ENCODE measurements at regions not wholly inside any gene's neighbourhood (a gene's known extent, or its start where the extent isn't known, plus 50 kb on each side); places are given as distances from the start of the nearest gene placed in this dataset.

DNA sequence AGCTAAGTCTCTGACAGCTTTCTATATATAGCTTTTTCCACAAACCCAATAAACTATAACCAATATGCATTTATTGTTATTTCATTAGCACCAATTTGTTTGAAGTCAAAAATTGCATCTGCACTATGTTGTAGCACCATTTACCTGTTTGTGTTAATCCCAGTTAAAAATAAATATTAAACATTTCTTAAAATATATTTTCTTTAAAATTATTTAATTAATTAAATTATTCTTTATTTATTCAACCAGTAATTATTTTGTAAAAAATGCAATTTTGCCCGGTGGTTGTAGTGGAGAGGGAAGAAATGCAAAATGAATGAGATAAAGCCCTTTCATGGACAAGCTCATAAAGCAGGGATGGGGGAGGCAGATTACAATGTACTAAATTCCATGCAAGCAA lies 1257.9 kb downstream of the PCDH17 start:
- Histone ChIP-seq H2AFZ (ENCODE audit: low read length) (no peak overlapping the region), H3F3A (ENCODE audit: insufficient read depth, low read length) (no peaks in the 10 kb centered on the region), H3K9me3 (replicated peaks; ENCODE audit: insufficient read depth, low read length) (no peaks in the 10 kb centered on the region), H3K4me3 (ENCODE audit: low read length) (no peak overlapping the region), H3K36me3 (replicated peaks; ENCODE audit: insufficient read depth, low read length) (no peaks in the 10 kb centered on the region), H3K9me2 (replicated peaks; ENCODE audit: insufficient read depth, low read length) (no peaks in the 10 kb centered on the region), H4K20me1 (ENCODE audit: insufficient read depth, low read length) (no peaks in the 10 kb centered on the region), H3K27me3 (replicated peaks; ENCODE audit: insufficient read depth, low read length) (no peaks in the 10 kb centered on the region), H3K4me1 (ENCODE audit: low read length) (no peaks in the 10 kb centered on the region), H3K79me2 (ENCODE audit: low read length) (no peaks in the 10 kb centered on the region), H3K4me2 (ENCODE audit: low read depth, low read length) (no peak overlapping the region), H3K9ac (ENCODE audit: low read length) (no peak overlapping the region), H3K27ac (ENCODE audit: low read length) (no peak overlapping the region)
- no peak for DNase-seq
- no peak for TF ChIP-seq EZH2 (optimal IDR thresholded peaks at IDR 0.05; ENCODE audit: low read depth, low read length)
- no peak for TF ChIP-seq EZH2phosphoT487 (IDR thresholded peaks at IDR 0.05; ENCODE audit: low read length)
- TF ChIP-seq, protein P1, sequence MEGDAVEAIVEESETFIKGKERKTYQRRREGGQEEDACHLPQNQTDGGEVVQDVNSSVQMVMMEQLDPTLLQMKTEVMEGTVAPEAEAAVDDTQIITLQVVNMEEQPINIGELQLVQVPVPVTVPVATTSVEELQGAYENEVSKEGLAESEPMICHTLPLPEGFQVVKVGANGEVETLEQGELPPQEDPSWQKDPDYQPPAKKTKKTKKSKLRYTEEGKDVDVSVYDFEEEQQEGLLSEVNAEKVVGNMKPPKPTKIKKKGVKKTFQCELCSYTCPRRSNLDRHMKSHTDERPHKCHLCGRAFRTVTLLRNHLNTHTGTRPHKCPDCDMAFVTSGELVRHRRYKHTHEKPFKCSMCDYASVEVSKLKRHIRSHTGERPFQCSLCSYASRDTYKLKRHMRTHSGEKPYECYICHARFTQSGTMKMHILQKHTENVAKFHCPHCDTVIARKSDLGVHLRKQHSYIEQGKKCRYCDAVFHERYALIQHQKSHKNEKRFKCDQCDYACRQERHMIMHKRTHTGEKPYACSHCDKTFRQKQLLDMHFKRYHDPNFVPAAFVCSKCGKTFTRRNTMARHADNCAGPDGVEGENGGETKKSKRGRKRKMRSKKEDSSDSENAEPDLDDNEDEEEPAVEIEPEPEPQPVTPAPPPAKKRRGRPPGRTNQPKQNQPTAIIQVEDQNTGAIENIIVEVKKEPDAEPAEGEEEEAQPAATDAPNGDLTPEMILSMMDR (IDR thresholded peaks at IDR 0.05; ENCODE audit: low read length), result no peak

DNA sequence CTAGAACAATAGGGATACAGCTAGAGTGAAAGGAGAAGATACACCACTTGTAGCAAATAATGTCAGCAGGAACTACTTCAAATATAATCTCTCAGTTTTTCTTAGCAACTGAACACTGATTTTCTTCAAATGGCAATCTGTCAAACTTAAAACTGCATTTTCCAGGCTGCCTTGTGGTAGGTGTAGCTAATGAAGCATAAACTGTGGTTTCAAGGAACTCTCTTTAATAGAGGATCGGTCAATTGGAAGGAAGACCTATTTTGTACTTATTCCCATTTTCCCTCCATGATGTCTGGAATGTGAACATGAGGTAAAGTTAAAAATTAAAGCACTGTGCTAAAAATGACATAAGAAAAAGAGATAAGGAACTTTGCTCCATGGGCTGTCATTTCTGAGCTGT lies 1261.9 kb downstream of the PCDH17 start:
- Histone ChIP-seq H3K4me3 (ENCODE audit: low read length) (no peak overlapping the region), H3K9me3 (replicated peaks; ENCODE audit: insufficient read depth, low read length) (no peaks in the 10 kb centered on the region), H3K27ac (ENCODE audit: low read length) (no peak overlapping the region), H3K9me2 (replicated peaks; ENCODE audit: insufficient read depth, low read length) (no peaks in the 10 kb centered on the region), H3F3A (ENCODE audit: insufficient read depth, low read length) (no peaks in the 10 kb centered on the region), H3K9ac (ENCODE audit: low read length) (no peak overlapping the region), H3K36me3 (replicated peaks; ENCODE audit: insufficient read depth, low read length) (no peaks in the 10 kb centered on the region), H3K4me1 (ENCODE audit: low read length) (no peaks in the 10 kb centered on the region), H4K20me1 (ENCODE audit: insufficient read depth, low read length) (no peaks in the 10 kb centered on the region), H3K79me2 (ENCODE audit: low read length) (no peaks in the 10 kb centered on the region), H2AFZ (ENCODE audit: low read length) (no peak overlapping the region), H3K27me3 (replicated peaks; ENCODE audit: insufficient read depth, low read length) (no peaks in the 10 kb centered on the region), H3K4me2 (ENCODE audit: low read depth, low read length) (no peak overlapping the region)
- DNase-seq, result no peak
- TF ChIP-seq EZH2phosphoT487 (IDR thresholded peaks at IDR 0.05; ENCODE audit: low read length) (no peak), EZH2 (optimal IDR thresholded peaks at IDR 0.05; ENCODE audit: low read depth, low read length) (no peak)
- TF ChIP-seq, protein P1 (IDR thresholded peaks at IDR 0.05; ENCODE audit: low read length), result no peak

DNA sequence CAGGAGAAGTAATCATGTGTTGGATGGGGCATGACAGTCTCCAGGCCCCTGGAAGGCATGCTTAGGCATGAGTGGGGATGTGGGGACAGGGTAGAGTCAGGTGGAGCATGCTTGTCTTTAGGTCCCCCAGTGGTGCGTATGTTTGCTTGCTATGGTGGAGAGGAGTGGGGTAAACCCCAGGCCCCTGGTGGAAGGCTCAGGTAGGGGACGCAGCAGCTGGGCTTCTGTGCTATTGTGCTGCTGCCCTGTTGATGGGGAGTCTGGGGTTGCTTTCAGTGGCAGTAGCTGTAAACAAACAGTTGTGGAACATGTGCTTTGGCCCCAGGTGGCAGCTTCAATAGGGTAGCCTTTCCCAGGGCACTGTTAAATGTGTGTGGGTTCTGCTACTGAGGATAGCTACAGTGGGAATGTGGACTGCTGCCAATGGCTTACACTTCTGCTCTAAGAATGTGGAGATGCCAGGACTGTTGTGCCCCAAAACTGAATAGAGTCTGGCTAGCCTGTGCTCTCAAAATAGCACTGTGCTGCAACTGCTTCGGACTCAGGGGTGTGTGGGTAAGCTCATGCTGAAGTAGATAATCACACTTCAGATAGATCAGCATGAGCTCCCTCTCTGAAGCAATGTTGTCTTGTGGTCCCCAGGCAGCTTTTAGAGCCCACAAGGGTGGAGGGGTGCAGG lies 1257.3 kb downstream of the DIAPH3 start:
- H2AFZ ChIP-seq (ENCODE audit: low read length), result no peak overlapping the region
- no peak overlapping the region for H3K27ac ChIP-seq (ENCODE audit: low read length)
- H3K9ac ChIP-seq (ENCODE audit: low read length), result no peak overlapping the region
- no peak for DNase-seq
- no peak overlapping the region for H3K4me3 ChIP-seq (ENCODE audit: low read length)
- H3K27me3 ChIP-seq (replicated peaks; ENCODE audit: insufficient read depth, low read length), result no peaks in the 10 kb centered on the region
- no peaks in the 10 kb centered on the region for H4K20me1 ChIP-seq (ENCODE audit: insufficient read depth, low read length)
- no peaks in the 10 kb centered on the region for H3K4me1 ChIP-seq (ENCODE audit: low read length)
- TF ChIP-seq, protein P1 (IDR thresholded peaks at IDR 0.05; ENCODE audit: low read length), result no peak
- TF ChIP-seq EZH2phosphoT487 (IDR thresholded peaks at IDR 0.05; ENCODE audit: low read length), result no peak
- TF ChIP-seq EZH2 (optimal IDR thresholded peaks at IDR 0.05; ENCODE audit: low read depth, low read length), result no peak
- no peak overlapping the region for H3K4me2 ChIP-seq (ENCODE audit: low read depth, low read length)
- no peaks in the 10 kb centered on the region for H3K79me2 ChIP-seq (ENCODE audit: low read length)
- H3K9me3 ChIP-seq (replicated peaks; ENCODE audit: insufficient read depth, low read length), result no peaks in the 10 kb centered on the region
- no peaks in the 10 kb centered on the region for H3K36me3 ChIP-seq (replicated peaks; ENCODE audit: insufficient read depth, low read length)
- H3F3A ChIP-seq (ENCODE audit: insufficient read depth, low read length), result no peaks in the 10 kb centered on the region
- H3K9me2 ChIP-seq (replicated peaks; ENCODE audit: insufficient read depth, low read length), result no peaks in the 10 kb centered on the region
